ENCODE measurements at regions not wholly inside any gene's neighbourhood (a gene's known extent, or its start where the extent isn't known, plus 50 kb on each side); places are given as distances from the start of the nearest gene placed in this dataset.

GRCh38 chr4:89175611-89176010 is 64.3 kb downstream of the TIGD2 start:
- DNase-seq (ENCODE audit: low read depth in 1 of 2, low spot score in 1 of 2) = no peak
- H3K27me3 ChIP-seq = no peaks in the 10 kb centered on the region
- no peaks in the 10 kb centered on the region for H3K36me3 ChIP-seq
- H3K9me3 ChIP-seq (ENCODE audit: low read depth) = no peaks in the 10 kb centered on the region
- peaks cover 14% of the 10 kb centered on the region for H3K4me1 ChIP-seq (ENCODE audit: low read depth)
- no peak overlapping the region for H3K27ac ChIP-seq
- TF ChIP-seq CTCF (IDR thresholded peaks at IDR 0.05; ENCODE audit: low read depth, low read length) = no peak
- no peak overlapping the region for H3K4me3 ChIP-seq

- TF ChIP-seq CTCF (IDR thresholded peaks at IDR 0.05; ENCODE audit: low read depth, low read length) = no peak
- DNase-seq (ENCODE audit: low read depth in 1 of 2, low spot score in 1 of 2) = no peak
- Histone ChIP-seq H3K9me3 (ENCODE audit: low read depth) (no peaks in the 10 kb centered on the region), H3K36me3 (no peaks in the 10 kb centered on the region), H3K27me3 (no peaks in the 10 kb centered on the region), H3K4me1 (ENCODE audit: low read depth) (peaks cover 13% of the 10 kb centered on the region), H3K4me3 (no peak overlapping the region), H3K27ac (no peak overlapping the region)
Observed at GRCh38 chr4:89177807-89178206, 66.5 kb downstream of the TIGD2 start.

- Histone ChIP-seq H3K36me3 (no peaks in the 10 kb centered on the region), H3K4me3 (no peak overlapping the region), H3K4me1 (ENCODE audit: low read depth) (no peaks in the 10 kb centered on the region), H3K27ac (no peak overlapping the region), H3K9me3 (ENCODE audit: low read depth) (no peaks in the 10 kb centered on the region), H3K27me3 (no peaks in the 10 kb centered on the region)
- no peak for DNase-seq (ENCODE audit: low read depth in 1 of 2, low spot score in 1 of 2)
- TF ChIP-seq CTCF (IDR thresholded peaks at IDR 0.05; ENCODE audit: low read depth, low read length) = no peak
Observed at GRCh38 chr4:89184407-89184806, 73.1 kb downstream of the TIGD2 start.

Data from cardiac muscle cell (in vitro differentiated cells and primary cell).